ENCODE measurements at regions not wholly inside any gene's neighbourhood (a gene's known extent, or its start where the extent isn't known, plus 50 kb on each side); places are given as distances from the start of the nearest gene placed in this dataset.

- no peak for TF ChIP-seq CTCF (IDR thresholded peaks at IDR 0.05)
- no peak for TF ChIP-seq POLR2AphosphoS5 (IDR thresholded peaks at IDR 0.05)
These were observed 67.5 kb upstream of the COMTD1 start for GRCh38 chr10:75303045-75303777.

Data from prostate gland (tissue), 2 donors.